Activated T-cell treated with anti-CD3 and anti-CD28 coated beads, Interleukin-2, amount 50 U/mL, for 48 hours (primary cell): ENCODE measurements at regions not wholly inside any gene's neighbourhood (a gene's known extent, or its start where the extent isn't known, plus 50 kb on each side); places are given as distances from the start of the nearest gene placed in this dataset.

Experiments used
- DNase-seq, 2 experiments: peaks; one replicate each; pipeline ENCODE4 v3.0.0-alpha.2; 2020

DNA sequence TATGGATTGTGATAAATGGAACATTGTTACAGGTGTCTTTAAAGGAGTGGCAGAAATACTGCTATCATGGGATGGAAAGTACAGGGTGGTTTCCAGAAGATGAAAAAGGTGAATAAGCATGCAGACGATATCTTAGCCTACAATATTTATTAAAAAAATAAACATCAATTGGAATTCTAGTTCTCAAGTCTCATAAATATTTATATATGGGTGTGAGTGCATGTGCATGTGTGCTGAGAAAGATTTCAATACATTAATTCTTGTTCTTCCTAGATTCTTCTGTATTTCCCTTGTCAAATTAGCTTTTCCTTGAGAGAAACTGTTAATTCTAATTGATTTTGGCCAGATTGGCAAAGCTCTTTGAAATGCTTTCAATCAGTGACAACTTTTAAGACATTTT, 618.2 kb downstream of the METTL15 start:
- no peak for DNase-seq

DNA sequence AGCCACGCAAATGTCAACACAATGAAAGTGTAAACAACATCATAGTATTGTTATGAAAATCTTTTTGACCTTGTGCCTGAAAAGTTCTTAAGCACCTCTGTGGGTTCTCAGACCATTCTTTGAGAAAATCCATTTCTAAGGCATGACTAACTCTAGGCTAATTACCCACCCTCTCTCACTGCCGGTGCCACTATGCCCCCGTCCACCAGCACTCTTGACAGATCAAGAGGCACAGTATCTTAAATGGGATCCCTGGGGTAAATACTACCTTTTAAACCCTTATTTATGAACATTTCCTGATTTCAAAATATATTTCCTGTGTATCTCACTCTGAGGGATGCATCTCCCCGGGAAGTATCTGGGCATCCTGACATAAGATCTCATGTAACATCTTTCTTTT, 607.5 kb downstream of the METTL15 start:
- DNase-seq = no peak

DNA sequence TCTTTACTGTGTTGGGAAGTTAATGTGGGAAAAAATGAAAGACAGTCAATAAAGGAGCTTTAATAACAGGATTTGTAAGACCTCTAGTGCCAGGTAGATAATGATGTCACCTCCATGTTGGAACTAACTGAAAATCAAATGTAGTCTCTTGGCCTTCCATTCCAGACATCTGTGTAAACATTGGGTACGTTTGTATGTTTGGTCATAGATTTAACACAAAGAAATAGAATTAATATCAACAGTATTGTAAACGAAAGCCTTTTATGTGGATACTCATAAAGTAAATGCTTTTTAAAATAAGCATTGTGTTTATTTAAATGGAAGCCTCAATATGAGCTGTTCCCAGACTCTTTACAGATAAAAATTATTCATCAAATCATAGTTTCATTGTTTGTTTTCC, 605.7 kb downstream of the METTL15 start:
- DNase-seq = no peak

DNA sequence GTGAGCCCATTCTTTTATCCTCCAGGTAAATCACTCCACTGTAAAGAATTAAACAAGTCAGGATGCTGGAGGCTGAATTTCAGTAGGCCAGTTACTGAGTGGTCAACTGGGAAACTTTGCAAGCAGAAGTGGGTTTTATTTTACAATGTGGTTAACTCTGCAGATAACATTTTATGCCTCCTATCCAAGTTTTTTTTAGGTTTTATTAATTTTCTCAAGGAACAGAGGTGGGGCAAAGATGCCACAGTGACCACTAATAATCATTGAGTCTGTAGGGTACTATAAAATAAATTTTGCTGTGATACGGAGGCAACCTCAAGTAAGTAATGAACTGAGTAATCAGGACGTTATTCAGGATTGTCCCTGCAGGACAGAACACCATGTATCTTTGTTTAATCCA, 599.9 kb downstream of the METTL15 start:
- no peak for DNase-seq

DNA sequence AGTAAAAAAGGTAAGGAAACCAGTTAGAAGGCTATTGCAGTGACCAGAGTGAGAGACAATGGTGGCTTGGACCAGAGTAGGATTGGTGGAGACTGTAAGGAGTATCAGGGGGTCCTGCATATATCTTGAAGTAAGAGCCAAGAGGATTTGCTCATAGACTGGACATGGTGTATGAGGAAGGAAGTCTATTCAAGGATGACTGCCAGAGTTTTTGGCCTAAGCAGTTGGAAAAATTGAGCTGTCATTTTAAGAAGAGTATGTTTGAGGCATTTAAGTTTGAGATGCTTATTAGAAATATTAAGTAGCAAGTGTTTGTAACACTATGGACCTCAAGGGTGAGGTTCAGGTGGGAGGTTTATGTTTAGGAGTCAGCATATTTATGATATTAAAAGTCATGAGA, 596.6 kb downstream of the METTL15 start:
- DNase-seq = no peak

DNA sequence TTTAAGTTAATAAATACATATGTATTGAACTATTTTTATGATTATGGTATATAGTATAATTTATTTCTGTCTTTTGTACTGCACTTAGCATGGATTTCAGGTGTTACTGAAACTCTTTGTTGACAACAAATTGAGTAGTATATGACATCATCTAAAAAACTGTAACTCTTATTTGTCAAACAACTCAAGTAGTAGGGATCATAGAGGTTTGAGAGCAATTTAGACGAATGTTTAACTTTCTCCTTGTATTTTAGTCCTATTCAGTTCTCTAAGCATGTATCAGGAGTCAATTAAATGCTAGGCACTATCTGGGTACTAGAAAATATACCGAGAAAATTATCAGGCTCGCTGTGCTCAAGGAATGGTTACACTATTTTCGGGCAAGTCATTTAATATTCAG, 595.2 kb downstream of the METTL15 start:
- DNase-seq = no peak

DNA sequence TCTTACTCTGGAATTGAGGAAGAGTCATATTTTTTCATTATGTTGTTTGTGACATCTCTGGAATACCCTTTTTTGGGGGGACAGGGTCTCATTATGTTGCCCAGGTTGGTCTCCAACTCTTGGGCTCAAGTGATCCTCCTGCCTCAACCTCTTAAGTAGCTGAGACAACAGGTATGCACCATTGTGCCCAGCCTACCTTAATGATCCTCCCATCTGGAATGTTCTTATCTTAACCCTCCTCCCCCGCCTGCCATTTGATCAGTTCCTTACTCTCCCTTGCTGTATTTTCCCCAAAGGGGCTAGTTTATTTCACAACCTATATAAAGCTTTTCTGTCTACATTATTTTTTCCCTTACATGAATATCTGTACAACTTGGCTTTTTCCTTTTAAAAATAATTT, 594.7 kb downstream of the METTL15 start:
- DNase-seq = no peak

DNA sequence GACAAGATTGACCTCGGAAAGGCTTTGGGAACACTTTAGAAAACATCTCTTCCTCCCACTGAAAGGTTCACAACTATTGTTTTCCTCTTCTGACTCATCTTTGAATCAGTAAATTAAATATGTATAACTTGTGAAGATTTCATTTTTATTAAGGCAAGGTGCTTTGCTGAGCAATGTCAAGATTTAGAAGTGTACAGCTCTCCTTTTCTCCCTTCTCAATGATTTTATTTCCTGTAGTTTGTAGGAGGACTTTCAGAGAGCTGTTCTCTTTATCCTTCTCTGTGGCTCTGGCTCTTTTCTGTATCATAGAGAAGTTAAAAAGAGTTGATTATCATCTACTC, 594.2 kb downstream of the METTL15 start:
- no peak for DNase-seq

DNA sequence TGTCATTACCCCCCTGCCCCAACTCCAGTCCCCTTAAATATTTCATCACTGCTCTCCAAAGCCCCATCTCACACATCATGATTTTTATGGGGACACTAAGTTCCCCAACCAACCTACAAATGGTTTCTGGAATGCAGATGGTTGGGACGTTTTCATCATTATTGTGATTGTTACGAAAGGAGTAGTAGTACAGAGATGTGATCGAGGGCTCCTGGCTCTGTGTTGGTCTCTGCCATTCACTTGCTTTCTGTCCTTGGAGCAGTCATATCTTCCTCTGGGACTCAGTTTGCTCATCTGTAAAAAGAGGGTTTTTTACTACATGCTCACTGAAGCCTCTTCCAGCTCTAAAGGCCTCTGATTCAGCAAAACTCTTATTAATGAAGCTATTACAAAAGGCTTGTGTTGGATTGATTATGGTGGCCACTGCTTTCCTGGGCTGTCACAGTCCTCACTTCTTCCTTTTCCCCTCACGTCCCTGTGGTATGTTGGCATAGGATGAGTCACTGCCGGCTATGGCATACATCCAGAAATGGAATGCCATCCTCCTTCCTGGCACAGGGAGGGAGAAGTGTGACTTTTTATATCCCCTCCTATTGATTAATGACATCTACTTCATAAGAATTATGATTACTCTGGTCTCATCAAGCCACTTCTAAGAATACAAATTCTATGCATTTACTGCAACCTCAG, 593.7 kb downstream of the METTL15 start:
- no peak for DNase-seq

DNA sequence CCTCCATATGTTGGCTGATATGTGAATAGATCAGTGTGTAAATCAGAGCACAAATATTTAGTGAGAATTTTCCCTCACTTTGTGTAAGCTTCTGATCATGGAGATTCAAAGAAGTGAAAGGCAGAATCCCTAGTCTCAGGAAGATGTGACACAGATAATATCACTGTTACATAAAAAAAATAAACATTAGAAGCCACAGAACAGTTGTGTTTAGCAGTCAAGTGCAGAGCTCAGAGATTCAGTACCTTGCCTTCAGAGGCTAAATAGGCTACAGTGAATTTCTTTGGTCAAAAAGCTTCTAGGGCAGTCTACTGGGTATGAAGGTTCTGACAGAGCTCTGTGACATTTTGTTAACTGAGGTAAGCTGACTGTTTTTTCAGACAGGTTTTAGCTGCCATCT, 591.5 kb downstream of the METTL15 start:
- no peak for DNase-seq

DNA sequence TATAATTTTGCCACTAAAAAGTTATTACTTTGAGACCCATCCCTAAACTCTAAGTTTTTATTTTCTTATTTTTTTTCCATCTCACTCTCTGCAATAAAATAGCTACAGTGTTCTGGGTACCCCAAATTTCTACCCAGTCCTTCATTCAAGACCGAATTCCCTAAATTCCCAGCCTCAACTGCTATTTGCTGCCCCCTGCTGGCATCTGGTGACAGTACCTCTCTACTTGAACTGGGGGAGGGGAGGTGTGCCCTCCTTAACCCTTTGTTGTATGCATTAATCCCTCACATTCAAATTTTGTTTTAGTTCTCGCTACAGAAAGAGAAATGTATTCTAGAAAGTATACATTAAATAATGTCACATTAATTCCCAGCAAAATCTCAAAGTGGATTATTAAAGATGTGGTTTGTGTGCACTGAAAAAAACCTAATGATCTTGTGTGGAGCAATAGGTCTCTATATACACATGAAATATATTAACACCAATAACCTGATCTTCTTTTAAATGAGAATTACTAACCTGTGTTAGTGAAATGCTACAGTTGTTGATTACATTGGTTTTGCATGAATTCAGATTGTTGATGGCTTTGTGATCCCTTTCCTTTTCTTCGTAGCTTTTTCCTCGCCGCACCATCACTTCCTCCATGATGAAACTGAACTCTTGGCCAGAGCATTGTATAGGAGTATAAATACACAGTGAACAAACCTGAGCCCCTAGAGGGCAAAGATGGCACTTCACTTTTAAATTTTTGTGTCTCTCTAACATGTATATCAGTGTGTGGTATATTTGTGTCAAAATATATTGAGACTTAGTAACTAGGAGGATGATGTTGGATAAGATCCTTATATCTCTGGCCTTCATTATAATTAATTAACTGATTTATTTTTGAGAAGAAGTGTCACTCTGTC, 590.0 kb downstream of the METTL15 start:
- DNase-seq = peak; percentile 38 to 47

DNA sequence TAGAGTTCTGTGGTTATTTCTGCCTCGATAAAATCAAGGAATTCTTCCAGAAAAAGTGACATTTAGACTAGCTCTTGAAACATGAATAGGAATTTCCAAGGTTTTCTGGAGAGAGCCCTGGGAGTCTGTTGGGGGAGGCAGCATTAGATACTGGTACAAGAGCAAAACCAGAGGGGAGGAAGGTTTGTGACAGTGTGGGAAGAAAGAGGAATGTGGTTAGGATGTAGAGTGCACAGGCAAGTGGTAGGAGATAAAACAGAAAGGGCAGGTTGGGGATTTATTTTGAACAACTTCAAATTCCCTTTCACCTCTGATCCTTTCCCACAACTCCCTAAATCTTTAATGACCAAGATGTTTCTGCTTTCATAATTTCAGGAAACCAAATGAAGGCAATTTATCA, 588.4 kb downstream of the METTL15 start:
- DNase-seq = no peak

DNA sequence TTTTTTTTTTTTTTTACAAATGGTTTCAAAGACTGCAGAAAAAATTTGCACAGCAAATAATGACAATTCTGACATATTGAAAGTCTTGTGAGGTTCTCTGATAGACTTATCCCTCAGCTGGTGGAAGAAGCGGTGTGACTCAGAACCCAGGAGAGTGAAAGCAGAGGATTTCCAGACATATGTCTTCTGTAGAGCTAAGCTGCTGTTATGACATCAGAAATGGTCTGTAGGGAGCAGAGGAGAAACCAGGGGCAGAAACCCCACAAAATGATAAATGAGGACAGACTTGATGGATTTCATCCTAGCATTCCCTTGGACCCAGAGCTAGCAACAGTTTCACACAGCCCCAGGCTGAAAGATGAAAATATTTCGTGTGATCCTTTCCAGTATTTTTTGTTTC, 582.6 kb downstream of the METTL15 start:
- no peak for DNase-seq

DNA sequence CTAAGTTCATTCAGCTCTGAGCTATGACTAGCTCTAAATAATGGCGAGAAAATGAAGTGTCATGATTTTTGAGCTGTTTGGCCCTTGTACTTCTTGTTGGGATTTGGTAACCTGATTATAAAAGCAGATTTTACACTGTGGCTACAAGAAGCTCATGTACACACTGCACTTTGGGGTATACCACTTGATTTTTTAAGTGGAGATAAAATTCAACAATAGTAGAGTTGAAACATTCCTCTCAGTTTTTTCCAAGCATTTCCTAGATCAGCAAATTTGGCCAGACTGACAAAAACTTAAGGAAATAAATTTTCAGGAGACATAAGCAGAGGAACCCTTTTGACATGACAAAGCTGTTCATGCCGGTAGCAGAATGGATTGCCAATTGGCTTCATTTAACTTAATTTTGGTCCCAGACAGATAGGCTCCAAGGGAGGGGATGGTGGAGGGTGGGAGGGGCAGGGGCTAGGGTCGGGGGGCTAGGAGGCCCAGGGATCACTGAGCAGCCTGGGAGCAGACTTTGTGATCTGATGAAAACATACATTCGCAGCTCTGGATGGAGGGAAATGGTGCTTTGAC, 575.9 kb downstream of the METTL15 start:
- DNase-seq = no peak

DNA sequence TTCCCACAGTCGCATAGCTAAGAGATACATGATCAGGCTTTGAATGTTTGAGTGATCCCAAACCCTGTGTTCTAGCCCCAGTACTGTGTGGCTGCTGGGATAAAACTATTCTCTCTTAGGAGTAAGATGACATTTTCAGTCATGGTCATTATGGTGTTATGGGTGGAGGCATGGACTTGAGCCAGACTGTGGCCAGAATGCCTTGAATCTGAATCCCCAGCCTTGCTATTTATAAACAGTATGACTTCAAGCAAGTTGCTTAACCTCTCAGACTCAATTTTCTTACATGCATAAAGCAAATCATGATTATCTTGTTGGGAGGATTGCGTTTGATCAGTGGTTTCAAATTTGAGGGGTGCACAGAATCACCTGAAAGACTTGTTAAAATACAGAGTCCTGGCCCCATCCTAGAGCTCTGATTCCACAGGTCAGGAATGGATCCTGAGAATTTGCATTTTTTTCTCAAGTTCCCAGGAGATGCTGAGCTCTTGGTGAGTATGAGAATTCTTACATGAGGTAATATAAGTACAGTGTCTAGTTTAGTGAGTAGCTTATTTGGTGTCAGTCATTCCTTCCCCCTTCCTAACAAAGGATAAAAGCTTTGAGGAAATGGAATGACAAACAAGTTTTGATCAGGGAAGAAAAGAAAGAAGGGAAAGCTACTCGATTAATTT, 571.7 kb downstream of the METTL15 start:
- DNase-seq = no peak

DNA sequence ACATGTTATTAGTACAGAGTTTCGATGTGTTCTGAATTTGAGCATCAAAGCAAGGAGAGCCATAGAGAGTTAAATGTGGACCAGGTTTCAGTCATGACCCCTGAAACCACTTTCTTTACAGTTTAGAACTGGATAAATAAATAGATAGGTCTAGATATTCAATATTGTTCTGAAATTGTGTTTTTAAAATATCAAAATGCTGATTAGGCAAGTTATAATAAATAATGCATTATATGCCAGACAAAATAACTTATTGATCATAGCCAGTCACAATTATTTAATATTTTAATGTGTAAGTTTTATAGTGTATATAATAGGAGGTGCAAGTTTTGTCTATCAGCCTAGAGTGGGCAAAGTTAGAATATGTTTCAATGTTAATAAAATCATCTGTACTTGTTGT, 569.5 kb downstream of the METTL15 start:
- no peak for DNase-seq

DNA sequence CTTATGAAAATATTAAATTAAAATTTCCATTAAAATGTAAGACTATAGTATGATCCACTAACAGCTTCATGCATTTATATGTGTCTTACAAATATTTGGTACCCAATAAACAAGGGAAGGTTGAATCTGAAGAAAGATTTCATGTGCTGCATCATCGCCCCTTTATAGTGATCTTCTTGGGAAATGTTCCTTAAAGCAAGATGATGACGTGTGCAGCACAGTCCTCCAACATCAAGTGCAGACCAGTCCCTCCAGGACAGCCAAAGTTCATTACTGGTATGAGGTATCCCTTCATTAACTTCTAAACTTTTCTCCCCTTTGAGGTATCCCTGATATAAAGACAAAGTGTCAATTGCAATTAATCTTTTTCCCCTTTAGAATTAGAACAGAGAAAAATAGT, 567.0 kb downstream of the METTL15 start:
- no peak for DNase-seq

DNA sequence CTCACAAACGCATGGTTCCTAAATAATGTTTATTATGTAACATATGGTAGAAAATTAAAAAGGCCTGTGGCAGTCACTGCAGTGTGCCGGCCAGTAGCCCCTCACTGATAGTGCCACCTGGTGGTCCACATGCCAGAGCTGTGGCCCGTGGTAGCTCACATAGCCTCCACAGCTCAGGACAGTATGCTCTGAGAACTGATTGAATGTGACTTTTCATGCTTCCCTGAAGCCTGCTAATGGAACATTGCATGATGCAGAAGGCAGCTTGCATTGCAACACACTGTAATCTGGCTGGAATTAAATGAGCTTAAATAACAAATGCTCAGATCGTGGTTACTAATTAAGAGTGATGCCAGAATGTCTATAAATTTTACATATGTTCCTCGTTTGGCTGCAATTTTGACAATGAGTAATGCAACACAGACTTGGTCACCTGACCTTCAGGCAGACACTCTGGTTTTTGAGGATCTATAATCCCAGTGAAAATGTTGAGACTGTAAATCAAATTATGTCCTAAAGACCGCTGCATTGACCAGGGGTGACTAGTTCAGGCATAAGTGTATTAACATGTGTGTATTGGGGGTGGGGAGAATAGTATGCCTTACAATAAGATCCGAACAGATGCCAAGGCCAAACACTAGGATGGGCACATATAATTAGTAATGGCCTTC, 566.4 kb downstream of the METTL15 start:
- no peak for DNase-seq

DNA sequence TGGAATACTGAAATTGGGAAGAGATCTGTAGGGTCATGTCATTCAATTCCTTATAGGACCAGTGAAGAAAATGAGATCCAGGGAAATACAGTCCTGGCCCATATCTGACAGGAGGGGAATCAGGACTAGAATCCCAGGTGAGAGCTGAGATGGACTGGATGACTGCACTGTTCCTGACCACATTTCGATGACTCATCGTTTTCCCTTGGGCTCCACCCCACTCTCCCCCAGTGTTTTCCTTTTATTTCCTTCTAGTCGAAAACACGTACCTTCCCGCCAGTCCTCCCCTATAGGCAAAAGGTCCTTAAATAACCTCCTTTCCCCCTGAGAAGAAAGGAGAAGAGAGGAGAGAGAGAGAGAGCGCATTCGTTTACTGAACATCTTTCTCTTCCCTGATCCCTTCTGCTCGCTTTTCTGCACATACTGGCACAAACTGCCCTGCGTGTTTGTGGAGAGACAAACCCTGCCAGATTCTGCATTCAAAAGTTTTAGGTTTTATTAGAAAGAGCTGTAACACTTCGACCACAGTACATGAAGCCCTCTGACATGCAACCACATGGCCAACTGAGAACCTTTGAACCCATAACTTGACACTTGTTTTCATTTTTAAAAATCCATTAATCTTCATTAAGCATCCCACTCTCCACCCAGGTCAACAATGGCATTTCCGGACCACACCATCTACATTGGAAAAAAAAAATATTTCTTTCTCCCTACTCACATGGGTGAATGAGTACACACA, 565.7 kb downstream of the METTL15 start:
- DNase-seq = no peak

DNA sequence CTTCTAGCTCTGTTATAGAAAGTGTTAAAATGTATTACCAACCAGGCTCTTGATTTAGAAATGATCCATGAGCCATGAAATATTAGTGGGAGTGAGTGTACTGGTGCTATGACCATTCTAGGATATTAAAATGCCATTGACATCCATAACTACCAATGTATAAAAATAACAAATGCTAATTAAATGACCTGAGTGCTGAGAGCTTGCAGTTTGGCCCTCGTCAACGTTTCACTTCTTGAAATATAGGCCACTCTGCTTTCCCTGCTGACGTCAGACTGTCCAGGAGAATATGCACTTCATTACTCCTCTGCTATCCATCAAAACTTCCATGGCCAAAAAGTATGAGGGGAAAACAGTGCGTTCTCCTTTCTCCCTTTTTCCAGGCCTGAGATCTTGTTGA, 563.1 kb downstream of the METTL15 start:
- no peak for DNase-seq

DNA sequence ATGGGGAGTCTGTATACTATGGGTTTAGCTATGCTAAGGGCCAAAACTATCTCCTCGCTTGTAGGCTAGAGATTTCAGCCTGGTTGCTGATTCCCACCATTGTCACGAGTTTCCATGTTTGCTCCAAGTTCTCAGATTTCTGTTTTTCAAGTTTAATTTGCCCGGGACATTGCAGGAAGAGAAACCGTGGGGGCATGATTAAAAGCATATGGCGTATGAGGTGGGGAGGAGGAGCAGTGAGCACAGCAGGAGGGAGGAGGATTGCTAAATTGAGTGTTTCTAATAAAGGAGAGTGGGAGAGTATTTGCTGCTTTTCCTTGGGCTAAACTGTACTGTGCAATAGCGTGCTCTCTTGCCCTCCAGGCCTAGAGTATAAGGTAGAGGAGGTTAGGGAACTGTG, 558.4 kb downstream of the METTL15 start:
- DNase-seq = no peak

DNA sequence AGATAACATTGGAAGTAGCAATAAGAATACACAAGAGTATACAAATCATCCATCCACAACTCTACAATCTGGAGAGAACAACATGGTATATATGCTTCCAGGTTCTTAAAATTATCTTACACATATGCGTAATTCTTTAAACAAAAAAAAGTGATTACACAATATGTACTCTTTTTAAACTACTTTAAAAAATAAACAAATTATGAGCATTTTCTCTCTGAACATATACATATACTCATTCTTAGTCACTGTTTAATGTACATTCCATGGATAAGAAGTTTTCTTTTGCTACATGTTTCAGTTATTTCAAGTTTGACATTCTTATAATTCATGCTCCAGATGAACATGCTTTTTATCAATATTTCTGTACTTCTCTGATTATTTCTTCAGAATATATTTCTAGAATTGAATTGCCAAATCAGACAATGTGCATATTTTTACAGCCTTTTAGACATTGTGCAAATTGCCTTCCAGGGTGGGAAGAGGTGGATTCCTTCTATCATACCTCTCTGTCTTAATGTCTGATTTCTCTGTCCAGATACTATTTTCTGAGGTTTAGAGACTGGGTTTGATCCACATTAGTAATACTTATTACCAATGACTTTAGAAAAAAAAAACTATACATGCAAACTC, 551.6 kb downstream of the METTL15 start:
- DNase-seq = no peak
